Adrenal gland (tissue), 5 donors: ENCODE measurements at regions not wholly inside any gene's neighbourhood (a gene's known extent, or its start where the extent isn't known, plus 50 kb on each side); places are given as distances from the start of the nearest gene placed in this dataset.

Experiments used
- POLR2A ChIP-seq, 2 donors: fragments of 450-650 bp; IDR thresholded peaks; one replicate each; pipeline ENCODE4 v1.6.1; 2017; ENCODE audit warnings: antibody characterized with exemption in 2 of 2, mild to moderate bottlenecking in 2 of 2, moderate library complexity in 1 of 2
- TF ChIP-seq, protein P1 (sequence below), 6 experiments: fragments of 450-650 bp in 4 of 6; fragments of 200-600 bp in 2 of 6; sonication (generic) in 1 of 6; IDR thresholded peaks; 1 replicate in 5 of 6; 2 replicates in 1 of 6; pipeline versions ENCODE4 v1.5.1 to v1.8.0; 2016 to 2021; ENCODE audit warnings: antibody characterized with exemption in 6 of 6, mild to moderate bottlenecking in 2 of 6, moderate library complexity in 1 of 6
- donor health status: DM: no; HTN: no; CAD: no.

DNA sequence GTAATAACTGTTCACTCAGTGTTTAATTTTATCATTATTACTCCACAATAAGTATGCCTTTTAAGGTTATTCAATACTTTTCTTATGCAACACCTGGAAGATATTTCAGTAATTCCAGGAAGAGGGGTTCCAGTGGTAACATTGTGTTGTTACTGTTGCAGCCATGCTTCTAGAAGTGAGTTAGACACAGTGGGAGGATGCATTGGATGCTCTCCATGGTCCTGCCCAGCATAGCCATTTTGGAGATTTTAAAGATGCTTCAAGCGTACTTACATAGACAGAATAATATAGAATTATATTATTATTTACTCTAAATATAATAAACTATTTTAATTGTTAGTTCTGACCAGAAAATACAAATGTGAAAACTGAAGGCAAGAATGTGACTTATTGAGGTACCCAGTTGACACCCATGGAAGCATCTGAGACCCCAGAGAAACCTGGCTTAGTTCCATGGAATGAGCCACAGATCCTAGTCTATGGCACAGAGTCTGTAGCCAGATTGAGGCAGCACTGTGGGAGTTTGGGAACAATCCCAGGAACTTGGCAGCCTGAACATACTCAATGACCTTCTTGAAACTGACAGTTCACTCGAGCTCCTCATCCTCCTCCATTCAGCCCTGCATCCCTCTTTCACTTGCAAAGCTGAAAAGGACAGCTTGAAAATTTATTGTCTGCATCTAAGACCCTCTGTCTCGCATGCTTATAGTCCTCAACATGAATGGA, 190.1 kb upstream of the HS3ST4 start:
- TF ChIP-seq, protein P1, sequence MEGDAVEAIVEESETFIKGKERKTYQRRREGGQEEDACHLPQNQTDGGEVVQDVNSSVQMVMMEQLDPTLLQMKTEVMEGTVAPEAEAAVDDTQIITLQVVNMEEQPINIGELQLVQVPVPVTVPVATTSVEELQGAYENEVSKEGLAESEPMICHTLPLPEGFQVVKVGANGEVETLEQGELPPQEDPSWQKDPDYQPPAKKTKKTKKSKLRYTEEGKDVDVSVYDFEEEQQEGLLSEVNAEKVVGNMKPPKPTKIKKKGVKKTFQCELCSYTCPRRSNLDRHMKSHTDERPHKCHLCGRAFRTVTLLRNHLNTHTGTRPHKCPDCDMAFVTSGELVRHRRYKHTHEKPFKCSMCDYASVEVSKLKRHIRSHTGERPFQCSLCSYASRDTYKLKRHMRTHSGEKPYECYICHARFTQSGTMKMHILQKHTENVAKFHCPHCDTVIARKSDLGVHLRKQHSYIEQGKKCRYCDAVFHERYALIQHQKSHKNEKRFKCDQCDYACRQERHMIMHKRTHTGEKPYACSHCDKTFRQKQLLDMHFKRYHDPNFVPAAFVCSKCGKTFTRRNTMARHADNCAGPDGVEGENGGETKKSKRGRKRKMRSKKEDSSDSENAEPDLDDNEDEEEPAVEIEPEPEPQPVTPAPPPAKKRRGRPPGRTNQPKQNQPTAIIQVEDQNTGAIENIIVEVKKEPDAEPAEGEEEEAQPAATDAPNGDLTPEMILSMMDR (IDR thresholded peaks at IDR 0.05) = no peak
- no peak for TF ChIP-seq POLR2A (IDR thresholded peaks at IDR 0.05)
